Sigmoid colon (tissue), 4 donors: ENCODE measurements at regions not wholly inside any gene's neighbourhood (a gene's known extent, or its start where the extent isn't known, plus 50 kb on each side); places are given as distances from the start of the nearest gene placed in this dataset.

ENCODE experiments used
- EP300 ChIP-seq, 4 donors: sonication (generic); formaldehyde crosslinking; IDR thresholded peaks; one replicate each; pipeline ENCODE4 v1.6.1; 2017; ENCODE audit warnings: antibody characterized with exemption in 4 of 4
- POLR2A ChIP-seq, 2 donors: fragments of 450-650 bp; IDR thresholded peaks; one replicate each; pipeline ENCODE4 v1.6.1; 2016; ENCODE audit warnings: antibody characterized with exemption in 2 of 2, mild to moderate bottlenecking in 2 of 2, moderate library complexity in 2 of 2
- POLR2AphosphoS5 ChIP-seq, 4 donors: sonication (generic); formaldehyde crosslinking; IDR thresholded peaks; one replicate each; pipeline ENCODE4 v1.6.1; 2017; ENCODE audit warnings: antibody characterized with exemption in 4 of 4
- TF ChIP-seq, protein P1 (sequence below), 4 experiments: fragments of 450-650 bp in 3 of 4; fragments of 200-600 bp in 1 of 4; IDR thresholded peaks; one replicate each; pipeline ENCODE4 v1.5.1; 2016 to 2019; ENCODE audit warnings: antibody characterized with exemption in 4 of 4, mild to moderate bottlenecking in 3 of 4, moderate library complexity in 2 of 4

- TF ChIP-seq, protein P1, sequence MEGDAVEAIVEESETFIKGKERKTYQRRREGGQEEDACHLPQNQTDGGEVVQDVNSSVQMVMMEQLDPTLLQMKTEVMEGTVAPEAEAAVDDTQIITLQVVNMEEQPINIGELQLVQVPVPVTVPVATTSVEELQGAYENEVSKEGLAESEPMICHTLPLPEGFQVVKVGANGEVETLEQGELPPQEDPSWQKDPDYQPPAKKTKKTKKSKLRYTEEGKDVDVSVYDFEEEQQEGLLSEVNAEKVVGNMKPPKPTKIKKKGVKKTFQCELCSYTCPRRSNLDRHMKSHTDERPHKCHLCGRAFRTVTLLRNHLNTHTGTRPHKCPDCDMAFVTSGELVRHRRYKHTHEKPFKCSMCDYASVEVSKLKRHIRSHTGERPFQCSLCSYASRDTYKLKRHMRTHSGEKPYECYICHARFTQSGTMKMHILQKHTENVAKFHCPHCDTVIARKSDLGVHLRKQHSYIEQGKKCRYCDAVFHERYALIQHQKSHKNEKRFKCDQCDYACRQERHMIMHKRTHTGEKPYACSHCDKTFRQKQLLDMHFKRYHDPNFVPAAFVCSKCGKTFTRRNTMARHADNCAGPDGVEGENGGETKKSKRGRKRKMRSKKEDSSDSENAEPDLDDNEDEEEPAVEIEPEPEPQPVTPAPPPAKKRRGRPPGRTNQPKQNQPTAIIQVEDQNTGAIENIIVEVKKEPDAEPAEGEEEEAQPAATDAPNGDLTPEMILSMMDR (IDR thresholded peaks at IDR 0.05), result no peak
- no peak for TF ChIP-seq EP300 (IDR thresholded peaks at IDR 0.05)
- no peak for TF ChIP-seq POLR2A (IDR thresholded peaks at IDR 0.05)
- no peak for TF ChIP-seq POLR2AphosphoS5 (IDR thresholded peaks at IDR 0.05)
These were observed 227.8 kb downstream of the NRIP1 start for GRCh38 chr21:14836950-14837349.
